ENCODE measurements at regions not wholly inside any gene's neighbourhood (a gene's known extent, or its start where the extent isn't known, plus 50 kb on each side); places are given as distances from the start of the nearest gene placed in this dataset.
A peak's percentile ranks its signal among the peaks of the same experiment; 100 is the strongest.
"Not testable (repeated sequence)": the region's sequence is repeated elsewhere in the genome, so short reads cannot be mapped to it uniquely, and the experiment has no call there.

GRCh38 chr9:115585458-115585857, 467.5 kb upstream of the TNC start:
- not testable (repeated sequence) for FAIRE-seq

GRCh38 chr9:115587310-115587709, 469.4 kb upstream of the TNC start:
- FAIRE-seq: no peak

- FAIRE-seq: no peak
Observed at GRCh38 chr9:115590011-115590410, 472.1 kb upstream of the TNC start.

DNA sequence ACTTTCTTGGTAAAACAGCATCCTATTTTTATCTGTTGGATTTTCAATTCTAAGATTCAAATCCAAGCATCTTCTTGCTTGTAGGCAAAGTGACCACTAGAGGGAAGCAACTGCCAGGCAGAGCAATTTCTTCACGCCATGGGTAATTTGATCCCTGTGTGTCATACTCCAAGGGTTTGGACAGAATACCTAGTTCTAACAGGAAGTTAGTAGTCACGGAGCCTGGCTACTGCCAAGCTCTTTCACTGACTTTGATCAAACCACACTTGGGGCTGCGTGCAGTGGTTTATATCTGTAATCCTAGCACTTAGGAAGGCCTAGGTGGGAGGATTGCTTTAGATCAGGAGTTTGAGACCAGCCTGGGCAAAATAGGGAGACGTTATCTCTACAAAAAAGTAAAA, 473.6 kb upstream of the TNC start:
- FAIRE-seq: peak; percentile 99

DNA sequence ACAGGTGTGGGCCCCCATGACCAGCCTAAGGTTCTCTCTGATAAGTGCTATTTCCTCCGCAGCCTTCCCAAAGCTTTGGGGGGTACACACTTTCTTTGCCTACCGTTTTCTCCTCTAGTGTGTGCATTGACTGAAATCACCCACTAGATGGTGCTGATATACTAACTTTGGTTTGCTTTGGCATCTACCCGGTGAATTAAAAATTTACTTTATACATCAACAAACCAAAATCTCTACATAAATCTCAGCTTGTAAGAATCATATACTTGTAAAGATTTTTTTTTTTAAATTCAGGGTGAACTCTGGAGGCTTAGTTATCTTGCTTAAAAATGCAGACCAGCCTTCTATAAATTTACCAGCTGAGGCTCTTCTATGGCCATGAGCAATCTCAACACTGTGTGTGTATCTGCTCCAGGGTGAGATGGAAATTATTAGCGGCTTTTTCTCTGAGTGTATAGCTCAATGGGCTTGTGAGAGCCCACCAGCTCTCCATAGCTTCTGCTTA, 475.7 kb upstream of the TNC start:
- FAIRE-seq: peak; percentile 98

GRCh38 chr9:115594557-115594956, 476.6 kb upstream of the TNC start:
- FAIRE-seq: no peak

- FAIRE-seq: no peak
Observed at GRCh38 chr9:115596021-115596745, 478.2 kb upstream of the TNC start.

DNA sequence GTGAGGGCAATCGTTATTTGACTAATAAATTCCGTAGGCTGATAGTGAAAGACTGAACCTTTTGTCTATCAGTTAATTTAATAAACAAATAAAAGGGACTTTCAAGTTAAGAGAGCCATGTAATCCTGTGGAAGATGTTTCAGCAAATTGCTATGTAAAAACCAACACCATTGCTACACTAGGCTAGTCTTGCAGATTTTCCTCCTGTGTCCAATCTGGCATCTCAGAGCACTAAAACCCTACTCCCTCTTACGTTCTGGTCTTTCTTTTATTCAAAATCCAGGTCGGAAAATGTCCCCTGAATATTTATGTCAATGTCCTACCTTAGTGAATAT, 478.8 kb upstream of the TNC start:
- FAIRE-seq: no peak

DNA sequence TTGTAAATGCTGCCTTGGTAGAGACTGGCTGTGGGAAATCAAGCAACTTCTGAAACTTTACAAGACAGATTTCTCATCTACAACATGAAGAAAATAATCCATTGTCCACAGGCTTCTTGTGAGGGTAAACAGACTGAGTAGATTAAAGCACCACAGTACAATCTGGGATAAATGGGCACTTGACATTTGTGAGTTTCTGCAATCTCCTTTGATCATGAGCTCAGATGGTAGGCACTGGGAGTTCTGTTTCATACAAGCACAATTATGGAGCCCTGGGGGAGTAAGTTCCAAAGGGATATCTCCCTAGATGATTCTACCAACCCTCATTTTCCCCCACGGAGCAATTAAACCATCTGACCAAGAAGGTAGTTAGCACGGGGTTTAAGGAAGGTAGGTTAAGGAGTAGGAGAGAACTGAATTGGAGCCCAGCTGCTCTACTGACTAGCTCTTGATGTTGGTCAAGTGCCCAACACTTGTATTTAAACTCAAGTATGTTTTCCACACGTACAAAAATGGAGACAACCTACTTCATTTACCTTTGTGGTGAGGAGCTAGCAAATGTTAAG, 479.5 kb upstream of the TNC start:
- FAIRE-seq: no peak

- no peak for FAIRE-seq
Observed at GRCh38 chr9:115598751-115599150, 480.8 kb upstream of the TNC start.

DNA sequence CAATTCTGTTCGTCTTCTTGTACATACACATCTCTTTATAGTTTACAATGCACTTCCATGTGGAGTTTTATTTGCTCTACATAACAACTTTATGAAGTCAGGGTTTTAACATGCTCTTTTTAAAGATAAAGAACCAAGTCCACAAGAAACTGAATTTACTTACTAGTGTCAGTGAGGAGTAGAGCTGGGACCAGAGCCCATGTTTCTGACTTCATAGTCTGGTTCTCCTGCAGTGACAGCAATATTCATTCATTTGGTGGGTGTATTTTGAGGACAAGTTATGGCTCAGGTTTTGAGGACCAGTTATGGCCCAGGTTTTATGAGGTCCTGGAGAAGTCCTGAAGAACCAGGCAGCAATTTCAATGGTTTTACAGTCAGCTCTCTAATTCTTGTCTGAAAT, 481.9 kb upstream of the TNC start:
- no peak for FAIRE-seq

GRCh38 chr9:115601434-115601833, 483.5 kb upstream of the TNC start:
- FAIRE-seq: no peak

- FAIRE-seq: no peak
Observed at GRCh38 chr9:115604831-115605483, 487.0 kb upstream of the TNC start.

DNA sequence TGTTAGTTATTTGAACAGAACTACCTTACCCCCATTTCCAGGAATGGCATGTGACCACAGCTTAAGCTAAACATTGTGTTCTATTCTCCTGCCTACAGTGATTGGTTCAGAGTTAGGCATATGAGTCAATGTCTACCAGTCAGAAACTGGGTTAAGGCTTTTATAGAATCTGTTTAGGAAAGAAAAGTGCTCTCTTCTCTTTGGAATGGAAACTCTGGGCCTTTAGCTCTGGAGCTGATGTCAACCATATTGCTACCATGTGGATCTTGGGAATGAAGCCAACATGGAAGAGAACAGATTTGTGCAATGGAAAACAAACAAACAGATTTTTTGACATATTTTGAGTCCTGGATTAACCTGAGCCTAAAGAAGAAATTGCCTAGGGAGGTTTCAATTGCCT, 488.9 kb upstream of the TNC start:
- FAIRE-seq: no peak

DNA sequence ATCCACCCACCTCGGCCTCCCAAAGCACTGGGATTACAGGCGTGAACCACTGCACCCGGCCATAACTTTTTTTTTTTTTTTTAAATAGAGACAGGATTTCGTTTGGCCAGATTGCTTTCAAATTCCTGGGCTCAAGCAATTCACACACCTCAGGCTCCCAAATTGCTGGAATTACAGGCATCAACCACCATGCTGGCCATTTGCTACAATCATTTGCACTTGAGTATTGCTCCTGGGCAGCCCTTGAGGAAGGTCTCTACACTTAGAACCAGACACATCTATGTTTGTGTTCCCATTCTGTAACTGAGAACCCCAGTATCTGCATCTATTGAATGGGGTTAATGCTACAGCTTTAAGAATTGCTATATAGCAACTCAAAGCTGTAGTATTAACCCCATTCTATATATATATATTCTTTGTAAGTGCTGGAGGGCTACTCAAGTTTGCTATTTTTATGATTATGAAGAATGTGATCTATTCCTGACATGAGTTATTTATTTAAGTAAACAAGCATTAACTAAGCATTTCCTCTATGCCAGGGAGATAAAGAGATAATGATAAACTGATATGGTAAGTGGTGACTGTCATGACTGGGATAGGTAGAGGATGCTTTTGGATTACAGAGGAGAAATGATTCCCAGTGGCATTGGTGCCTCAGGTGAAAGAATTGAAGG, 496.5 kb upstream of the TNC start:
- no peak for FAIRE-seq

- no peak for FAIRE-seq
Observed at GRCh38 chr9:115615000-115615401, 497.0 kb upstream of the TNC start.

DNA sequence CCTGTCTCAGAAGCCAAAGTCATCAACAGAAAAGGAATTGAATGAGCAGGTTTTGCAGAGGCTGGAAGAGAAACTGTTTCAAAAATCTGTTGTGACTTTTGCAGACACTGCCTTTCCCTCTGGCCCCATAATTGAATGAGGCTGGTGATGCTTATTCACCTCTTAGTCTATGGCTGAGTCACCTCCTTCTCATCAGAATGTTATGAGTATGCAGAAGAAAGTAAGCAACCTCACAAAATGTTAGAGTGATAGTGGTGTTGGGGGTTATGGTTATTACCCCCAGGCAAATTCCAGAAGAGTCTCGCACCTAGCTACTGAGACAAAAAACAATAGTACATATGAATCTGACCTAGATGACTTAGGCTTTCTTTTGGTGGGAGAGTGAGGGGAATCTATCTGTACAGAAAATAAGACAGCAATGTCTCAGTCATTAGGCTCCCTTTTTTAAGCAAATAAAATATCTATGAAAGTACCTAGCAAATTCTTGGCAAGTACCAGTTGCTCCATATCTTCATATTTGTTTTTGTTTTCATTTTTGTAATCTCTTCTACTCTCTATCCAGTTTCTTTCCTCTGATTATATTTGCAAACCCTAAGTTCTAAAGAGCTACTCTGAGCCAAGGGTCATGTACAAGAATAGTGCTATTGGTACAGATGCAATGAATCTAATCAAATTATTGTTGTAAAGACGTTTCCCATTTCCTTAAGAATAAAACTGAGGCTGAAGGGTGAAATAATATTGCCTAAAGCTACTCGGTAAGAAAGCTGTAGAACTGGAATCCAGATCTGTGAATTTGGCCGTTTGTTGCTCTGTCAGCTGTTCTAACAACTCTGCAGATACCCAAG, 498.1 kb upstream of the TNC start:
- FAIRE-seq: no peak

DNA sequence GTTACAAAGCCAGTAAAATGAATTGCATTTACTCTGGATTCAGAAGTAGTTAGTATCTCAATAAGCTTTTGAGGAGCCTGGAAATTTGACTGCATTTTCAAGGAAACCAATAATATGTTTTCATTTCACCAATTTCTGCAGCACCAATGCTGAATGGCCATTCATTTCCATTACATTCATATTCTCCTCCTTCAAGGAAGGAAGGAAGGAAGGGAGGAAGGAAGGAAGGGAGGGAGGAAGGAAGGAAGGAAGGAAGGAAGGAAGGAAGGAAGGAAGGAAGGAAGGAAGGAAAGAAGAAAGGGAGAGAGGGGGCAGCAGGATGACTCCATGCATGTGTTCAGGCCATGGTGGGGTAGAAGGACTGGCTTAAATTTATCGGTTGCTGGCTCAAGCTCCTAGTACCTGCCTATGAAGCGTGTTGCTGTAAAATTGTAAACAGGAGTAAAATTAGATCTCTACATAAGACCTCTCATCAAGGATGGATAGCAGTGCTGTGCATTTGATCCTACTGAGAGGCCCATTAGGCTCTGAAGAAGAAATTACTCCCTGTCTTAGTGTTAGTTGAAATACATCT, 498.8 kb upstream of the TNC start:
- no peak for FAIRE-seq

DNA sequence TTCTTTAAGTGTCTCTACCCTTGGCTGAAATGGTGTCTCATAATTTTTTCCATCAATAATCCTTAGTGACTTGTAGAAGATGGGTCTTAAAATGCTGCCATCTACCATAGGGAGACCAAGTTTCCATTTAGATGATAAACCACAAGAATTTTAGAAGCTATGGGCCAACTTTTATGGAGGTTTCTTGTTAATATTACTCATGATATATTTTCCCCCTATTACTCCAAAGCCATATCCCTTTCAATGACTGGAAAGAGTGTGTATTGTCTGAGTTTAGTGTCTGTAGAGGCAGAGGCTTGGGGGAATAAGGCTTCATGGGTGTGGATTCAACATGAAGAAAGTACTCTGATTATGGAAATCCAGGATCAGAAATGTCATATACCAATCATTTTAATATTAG, 507.3 kb upstream of the TNC start:
- no peak for FAIRE-seq

- FAIRE-seq: no peak
Observed at GRCh38 chr9:115625954-115626353, 508.0 kb upstream of the TNC start.

GRCh38 chr9:115627511-115627910, 509.6 kb upstream of the TNC start:
- no peak for FAIRE-seq

GRCh38 chr9:115628426-115628825, 510.5 kb upstream of the TNC start:
- FAIRE-seq: no peak

Data from islet of Langerhans (tissue), 1 donor.